Osteocyte (in vitro differentiated cells): ENCODE measurements at regions not wholly inside any gene's neighbourhood (a gene's known extent, or its start where the extent isn't known, plus 50 kb on each side); places are given as distances from the start of the nearest gene placed in this dataset.
"Not testable (repeated sequence)": the region's sequence is repeated elsewhere in the genome, so short reads cannot be mapped to it uniquely, and the experiment has no call there.

Experiments used
- DNase-seq: peaks from one replicate; pipeline ENCODE4 v3.0.0; 2021; ENCODE audit warnings: mixed read lengths; ENCODE audit not compliant: unreplicated experiment; ENCODE audit errors: extremely low spot score
- H3K27ac Mint-ChIP-seq: one replicate; pipeline ENCODE4 v1.8.0; 2021; ENCODE audit warnings: mild to moderate bottlenecking, mixed read lengths; ENCODE audit not compliant: unreplicated experiment
- H3K27me3 Mint-ChIP-seq: one replicate; pipeline ENCODE4 v1.8.0; 2021; ENCODE audit warnings: mixed read lengths; ENCODE audit not compliant: unreplicated experiment
- H3K36me3 Mint-ChIP-seq: one replicate; pipeline ENCODE4 v1.8.0; 2021; ENCODE audit warnings: mixed read lengths; ENCODE audit not compliant: unreplicated experiment
- H3K4me1 Mint-ChIP-seq: one replicate; pipeline ENCODE4 v1.8.0; 2021; ENCODE audit warnings: mixed read lengths; ENCODE audit not compliant: unreplicated experiment
- H3K4me3 Mint-ChIP-seq: one replicate; pipeline ENCODE4 v1.8.0; 2021; ENCODE audit warnings: mild to moderate bottlenecking, moderate library complexity, mixed read lengths; ENCODE audit not compliant: unreplicated experiment
- H3K9me3 Mint-ChIP-seq: one replicate; pipeline ENCODE4 v1.8.0; 2021; ENCODE audit warnings: mixed read lengths; ENCODE audit not compliant: unreplicated experiment

- not testable (repeated sequence) for H3K36me3 Mint-ChIP-seq, DNase-seq, H3K27ac Mint-ChIP-seq, H3K27me3 Mint-ChIP-seq, H3K4me1 Mint-ChIP-seq, H3K4me3 Mint-ChIP-seq, H3K9me3 Mint-ChIP-seq
These were observed 70.9 kb downstream of the NPIPA5 start for GRCh38 chr16:15307184-15307583.

DNA sequence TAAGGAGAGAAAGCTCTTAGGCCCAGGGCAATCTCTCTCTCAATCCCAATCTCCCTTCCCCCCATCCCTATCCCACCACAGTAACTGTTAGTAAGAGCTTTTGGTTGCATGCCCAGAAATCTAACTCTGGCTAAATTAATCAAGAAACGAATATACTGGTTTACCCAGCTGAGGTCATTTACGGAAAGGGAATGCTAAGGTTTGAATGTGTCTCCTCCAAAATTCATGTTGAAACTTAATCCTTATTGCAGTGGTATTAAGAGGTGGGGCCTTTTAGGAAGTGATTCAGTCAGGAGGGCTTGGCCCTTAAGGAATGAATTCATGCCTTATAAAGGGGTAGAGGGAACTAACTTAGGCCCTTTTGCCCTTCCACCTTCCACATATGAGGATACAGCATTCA lies 72.2 kb downstream of the NPIPA5 start:
- H3K9me3 Mint-ChIP-seq, H3K27me3 Mint-ChIP-seq, H3K4me3 Mint-ChIP-seq, H3K36me3 Mint-ChIP-seq, H3K27ac Mint-ChIP-seq, DNase-seq, H3K4me1 Mint-ChIP-seq: not testable (repeated sequence)

DNA sequence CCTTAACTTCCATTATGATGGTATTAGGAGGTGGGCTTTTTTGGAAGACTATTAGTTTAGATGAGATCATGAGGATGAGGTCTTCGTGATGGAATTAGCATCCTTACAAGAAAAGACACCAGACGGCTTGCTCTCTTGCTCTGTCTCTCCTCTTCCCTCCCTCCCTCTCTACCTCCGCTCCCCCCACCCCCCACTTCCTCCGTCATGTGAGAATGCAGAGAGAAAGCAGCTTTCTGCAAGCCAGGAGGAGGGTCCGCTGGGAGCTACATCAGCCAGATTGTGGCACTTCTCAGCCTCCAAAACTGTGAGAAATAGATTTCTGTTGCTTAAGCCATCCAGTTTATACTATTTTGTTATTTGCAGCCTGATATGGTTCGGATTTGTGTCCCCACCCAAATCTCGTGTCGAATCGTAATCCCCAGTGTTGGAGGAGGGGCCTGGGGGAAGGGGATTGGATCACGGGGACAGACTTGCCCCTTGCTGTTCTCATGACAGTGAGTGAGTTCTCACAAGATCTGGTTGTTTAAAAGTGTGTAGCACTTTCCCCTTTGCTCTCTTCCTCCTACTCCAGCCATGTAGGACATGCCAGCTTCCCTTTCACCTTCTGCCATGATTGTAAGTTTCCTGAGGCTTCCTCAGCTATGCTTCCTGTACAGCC lies 74.3 kb downstream of the NPIPA5 start:
- not testable (repeated sequence) for H3K4me3 Mint-ChIP-seq, DNase-seq, H3K27me3 Mint-ChIP-seq, H3K4me1 Mint-ChIP-seq, H3K27ac Mint-ChIP-seq, H3K36me3 Mint-ChIP-seq, H3K9me3 Mint-ChIP-seq

GRCh38 chr16:15297104-15297503 lies 81.0 kb downstream of the NPIPA5 start:
- not testable (repeated sequence) for DNase-seq, H3K4me1 Mint-ChIP-seq, H3K36me3 Mint-ChIP-seq, H3K27me3 Mint-ChIP-seq, H3K4me3 Mint-ChIP-seq, H3K27ac Mint-ChIP-seq, H3K9me3 Mint-ChIP-seq

DNA sequence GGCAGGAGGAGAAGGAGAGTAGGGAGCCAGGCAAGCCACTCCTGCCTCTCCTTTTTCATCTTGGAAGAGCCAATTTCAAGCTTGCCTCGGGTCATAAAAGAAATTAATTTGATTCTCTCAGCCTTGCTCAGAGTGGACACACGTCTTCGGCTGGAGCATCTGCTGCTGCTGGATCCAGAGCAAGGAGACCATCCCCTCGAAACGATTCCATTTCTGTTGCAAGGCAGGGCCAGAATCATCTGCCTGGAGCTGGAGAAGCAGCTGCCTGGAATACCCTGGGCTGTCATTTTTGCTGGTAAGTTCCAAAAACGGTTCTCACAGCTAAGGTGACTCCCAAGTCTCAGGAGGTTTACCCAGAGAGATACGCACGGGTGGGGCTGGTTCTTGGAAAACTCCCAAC lies 103.3 kb downstream of the NPIPA5 start:
- H3K27me3 Mint-ChIP-seq, H3K4me3 Mint-ChIP-seq: not testable (repeated sequence)

GRCh38 chr16:15273964-15274363 lies 104.1 kb downstream of the NPIPA5 start:
- H3K36me3 Mint-ChIP-seq, H3K4me1 Mint-ChIP-seq, H3K4me3 Mint-ChIP-seq, DNase-seq, H3K27me3 Mint-ChIP-seq, H3K27ac Mint-ChIP-seq, H3K9me3 Mint-ChIP-seq: not testable (repeated sequence)

More for the DNA sequence above, 103.3 kb downstream of the NPIPA5 start:
- not testable (repeated sequence) for H3K27ac Mint-ChIP-seq, H3K9me3 Mint-ChIP-seq, H3K4me1 Mint-ChIP-seq, DNase-seq, H3K36me3 Mint-ChIP-seq

- not testable (repeated sequence) for H3K36me3 Mint-ChIP-seq, H3K9me3 Mint-ChIP-seq, H3K27ac Mint-ChIP-seq, H3K27me3 Mint-ChIP-seq, DNase-seq, H3K4me3 Mint-ChIP-seq, H3K4me1 Mint-ChIP-seq
These were observed 111.2 kb downstream of the NPIPA5 start for GRCh38 chr16:15266941-15267340.

- not testable (repeated sequence) for H3K9me3 Mint-ChIP-seq, DNase-seq, H3K4me3 Mint-ChIP-seq, H3K27me3 Mint-ChIP-seq, H3K27ac Mint-ChIP-seq, H3K4me1 Mint-ChIP-seq, H3K36me3 Mint-ChIP-seq
These were observed 115.9 kb downstream of the NPIPA5 start for GRCh38 chr16:15262212-15262611.

GRCh38 chr16:15247971-15248370 lies 130.1 kb downstream of the NPIPA5 start:
- not testable (repeated sequence) for H3K27ac Mint-ChIP-seq, DNase-seq, H3K9me3 Mint-ChIP-seq, H3K36me3 Mint-ChIP-seq, H3K4me1 Mint-ChIP-seq, H3K4me3 Mint-ChIP-seq, H3K27me3 Mint-ChIP-seq

GRCh38 chr16:15236674-15237323 lies 141.3 kb downstream of the NPIPA5 start:
- not testable (repeated sequence) for H3K27me3 Mint-ChIP-seq, H3K9me3 Mint-ChIP-seq, H3K27ac Mint-ChIP-seq, H3K4me3 Mint-ChIP-seq, DNase-seq, H3K4me1 Mint-ChIP-seq, H3K36me3 Mint-ChIP-seq

DNA sequence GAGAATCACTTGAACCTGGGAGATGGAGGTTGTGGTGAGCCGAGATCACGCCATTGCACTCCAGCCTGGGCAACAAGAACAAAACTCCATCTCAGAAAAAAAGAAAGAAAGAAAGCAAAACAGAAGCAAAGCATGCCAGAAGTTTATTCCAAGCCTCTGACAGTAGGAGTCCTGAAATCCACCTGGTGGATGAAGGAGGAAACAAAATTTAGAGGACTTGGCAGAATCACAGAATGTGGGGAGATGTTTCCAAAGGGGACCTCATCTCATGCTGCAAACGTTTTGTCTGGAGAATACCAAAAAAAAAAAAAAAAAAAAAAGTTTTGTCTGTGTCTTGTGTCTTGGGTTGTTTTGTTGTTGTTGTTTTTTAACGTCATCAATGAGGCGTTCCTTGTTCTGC lies 141.1 kb upstream of the RRN3 start:
- not testable (repeated sequence) for H3K4me3 Mint-ChIP-seq, H3K27ac Mint-ChIP-seq, H3K9me3 Mint-ChIP-seq, H3K36me3 Mint-ChIP-seq, H3K4me1 Mint-ChIP-seq, H3K27me3 Mint-ChIP-seq, DNase-seq

GRCh38 chr16:15234702-15235101 lies 140.6 kb upstream of the RRN3 start:
- H3K27ac Mint-ChIP-seq, H3K4me3 Mint-ChIP-seq, H3K4me1 Mint-ChIP-seq, H3K36me3 Mint-ChIP-seq, H3K27me3 Mint-ChIP-seq, H3K9me3 Mint-ChIP-seq, DNase-seq: not testable (repeated sequence)
